Suprapubic skin (tissue), 3 donors: ENCODE measurements at regions not wholly inside any gene's neighbourhood (a gene's known extent, or its start where the extent isn't known, plus 50 kb on each side); places are given as distances from the start of the nearest gene placed in this dataset.

Source experiments
- CTCF ChIP-seq, 2 donors: fragments of 200-600 bp in 1 of 2; fragments of 450-650 bp in 1 of 2; sonication (generic) in 1 of 2; IDR thresholded peaks; one replicate each; pipeline ENCODE4 v1.5.1; 2016 to 2019; ENCODE audit warnings: antibody characterized with exemption in 2 of 2, mild to moderate bottlenecking in 1 of 2, moderate library complexity in 1 of 2
- POLR2AphosphoS5 ChIP-seq, 3 donors: sonication (generic); formaldehyde crosslinking; IDR thresholded peaks; one replicate each; pipeline ENCODE4 v1.6.1; 2017; ENCODE audit warnings: antibody characterized with exemption in 3 of 3

DNA sequence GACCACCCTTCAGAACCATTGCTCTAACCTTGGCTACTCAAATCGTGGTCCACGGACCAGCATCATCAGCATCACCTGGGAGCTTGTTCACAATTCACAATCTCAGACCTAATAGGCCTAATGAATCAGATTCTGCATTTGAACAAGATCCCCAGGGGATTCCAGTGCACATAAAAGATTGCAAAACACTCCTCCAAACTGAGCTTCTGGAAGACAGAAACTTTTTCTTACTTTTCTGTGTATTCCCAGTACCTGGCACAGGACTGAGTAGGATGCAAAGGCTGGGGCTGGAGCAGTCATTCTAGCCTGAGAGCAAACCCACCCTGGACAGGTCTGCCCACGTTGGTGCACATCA lies 115.1 kb upstream of the COPS8 start:
- TF ChIP-seq CTCF (IDR thresholded peaks at IDR 0.05) (no peak), POLR2AphosphoS5 (IDR thresholded peaks at IDR 0.05) (no peak)
